ENCODE measurements at regions not wholly inside any gene's neighbourhood (a gene's known extent, or its start where the extent isn't known, plus 50 kb on each side); places are given as distances from the start of the nearest gene placed in this dataset.

DNA sequence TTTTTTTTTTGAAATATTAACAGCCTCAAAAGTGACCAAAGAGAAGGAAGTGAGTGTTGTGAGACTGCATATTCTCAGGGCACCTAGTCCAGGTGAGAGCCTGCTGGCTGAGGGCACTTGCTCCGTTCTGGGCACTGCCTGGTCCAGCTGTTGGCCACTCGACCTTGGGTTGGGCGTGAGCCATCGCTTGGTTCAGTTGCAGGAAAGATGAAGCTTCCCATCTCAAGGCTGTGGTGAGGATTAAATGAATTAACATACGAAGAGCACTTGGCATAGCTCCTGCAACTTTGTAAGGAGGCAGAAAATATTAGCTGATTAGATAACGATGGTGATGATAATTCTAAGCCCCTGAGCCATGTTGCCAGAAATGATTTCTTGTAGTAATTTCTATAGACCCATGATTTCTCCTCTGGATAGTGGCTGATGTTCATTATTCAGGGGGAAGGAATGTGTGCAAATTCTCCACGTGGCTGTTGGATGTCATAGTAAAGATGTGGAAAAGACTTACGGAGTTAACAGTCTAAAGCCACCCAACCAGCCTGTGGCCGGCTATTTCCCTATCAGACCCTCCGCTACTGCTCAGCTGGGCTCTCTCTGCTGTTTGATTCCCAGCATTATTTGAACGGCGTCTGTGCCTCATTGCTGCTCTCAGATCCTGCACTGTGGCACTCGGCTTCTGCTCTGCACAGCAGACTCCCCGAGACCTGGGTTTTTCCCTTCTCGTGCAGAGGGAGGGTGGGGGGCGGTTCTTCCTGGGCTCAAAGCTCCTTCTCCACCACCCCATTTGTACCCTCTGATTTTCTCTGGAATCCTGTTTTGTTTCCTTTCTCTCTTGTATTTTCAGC lies 221.1 kb downstream of the GALR1 start:
- H3K36me3 ChIP-seq (replicated peaks in 1 of 2; ENCODE audit: control insufficient read depth in 1 of 2, insufficient read depth in 2 of 2, low read length in 2 of 2), result no peaks in the 10 kb centered on the region
- no peak overlapping the region for H3K27ac ChIP-seq (ENCODE audit: extremely low read length, insufficient read depth, low read length)
- in situ Hi-C loops (cut with HindIII; ENCODE audit: extremely low pct_ligation_motif_present, low pct_unique_long_range_greater_than_20kb) (no loop called here), intact Hi-C loops (cut with micrococcal nuclease; ENCODE audit: unreplicated experiment) (no loop called here)
- H3K9me3 ChIP-seq (ENCODE audit: low read length), result no peaks in the 10 kb centered on the region
- ATAC-seq, result no peak
- no peaks in the 10 kb centered on the region for H3K79me2 ChIP-seq (ENCODE audit: insufficient read depth, low read length)
- no peak for DNase-seq (ENCODE audit: low spot score)
- no peaks in the 10 kb centered on the region for H4K20me1 ChIP-seq (ENCODE audit: insufficient read depth, low read length)
- H3K27me3 ChIP-seq (ENCODE audit: control insufficient read depth in 1 of 2, insufficient read depth in 2 of 2, low read length in 2 of 2), result peaks cover 0 to 1% of the 10 kb centered on the region in 2 experiments; a peak in 2 of 5 replicates
- no TSS peak for BruUV-seq (replicated peaks)
- WGBS (ENCODE audit: low lambda C conversion rate), result 8% methylated on average over 16 of the region's 16 CpGs
- POLR2A ChIA-PET, result no interaction called here
- CTCF ChIA-PET (ENCODE audit: low intra/inter-chr PET ratio, low total read pairs), result no interaction called here
- no peak overlapping the region for H2AFZ ChIP-seq (ENCODE audit: low read length)
- no peak overlapping the region for H3K9ac ChIP-seq (ENCODE audit: insufficient read depth, low read depth, low read length)
- no peak overlapping the region for H3K4me2 ChIP-seq (ENCODE audit: low read depth, low read length)
- H3K4me1 ChIP-seq (ENCODE audit: insufficient read depth, low read length), result no peaks in the 10 kb centered on the region
- FAIRE-seq, result no peak
- no peak overlapping the region for H3K4me3 ChIP-seq (replicated peaks in 1 of 3; ENCODE audit: insufficient read depth in 1 of 3, low read depth in 2 of 3, low read length in 3 of 3)
- TF ChIP-seq SNAPC2 (CRISPR knock-in tag; IDR thresholded peaks at IDR 0.05), result no peak
- TF ChIP-seq TBX3 (IDR thresholded peaks at IDR 0.05; ENCODE audit: borderline replicate concordance), result no peak
- no peak for TF ChIP-seq ZNF468 (CRISPR knock-in tag; IDR thresholded peaks at IDR 0.05)
- no peak for TF ChIP-seq FLYWCH1 (CRISPR knock-in tag; IDR thresholded peaks at IDR 0.05)
- TF ChIP-seq, protein P1, sequence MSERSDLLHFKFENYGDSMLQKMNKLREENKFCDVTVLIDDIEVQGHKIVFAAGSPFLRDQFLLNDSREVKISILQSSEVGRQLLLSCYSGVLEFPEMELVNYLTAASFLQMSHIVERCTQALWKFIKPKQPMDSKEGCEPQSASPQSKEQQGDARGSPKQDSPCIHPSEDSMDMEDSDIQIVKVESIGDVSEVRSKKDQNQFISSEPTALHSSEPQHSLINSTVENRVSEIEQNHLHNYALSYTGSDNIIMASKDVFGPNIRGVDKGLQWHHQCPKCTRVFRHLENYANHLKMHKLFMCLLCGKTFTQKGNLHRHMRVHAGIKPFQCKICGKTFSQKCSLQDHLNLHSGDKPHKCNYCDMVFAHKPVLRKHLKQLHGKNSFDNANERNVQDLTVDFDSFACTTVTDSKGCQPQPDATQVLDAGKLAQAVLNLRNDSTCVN (CRISPR knock-in tag; IDR thresholded peaks at IDR 0.05; ENCODE audit: borderline replicate concordance), result no peak
- TF ChIP-seq ZNF619 (CRISPR knock-in tag; IDR thresholded peaks at IDR 0.05), result no peak
- TF ChIP-seq PRMT3 (CRISPR knock-in tag; IDR thresholded peaks at IDR 0.05; ENCODE audit: borderline replicate concordance, low read depth), result no peak
- no peak for TF ChIP-seq KLF12 (CRISPR knock-in tag; IDR thresholded peaks at IDR 0.05; ENCODE audit: borderline replicate concordance)
- no peak for TF ChIP-seq SOX5 (CRISPR knock-in tag; IDR thresholded peaks at IDR 0.05; ENCODE audit: borderline replicate concordance)
- TF ChIP-seq, protein P2, sequence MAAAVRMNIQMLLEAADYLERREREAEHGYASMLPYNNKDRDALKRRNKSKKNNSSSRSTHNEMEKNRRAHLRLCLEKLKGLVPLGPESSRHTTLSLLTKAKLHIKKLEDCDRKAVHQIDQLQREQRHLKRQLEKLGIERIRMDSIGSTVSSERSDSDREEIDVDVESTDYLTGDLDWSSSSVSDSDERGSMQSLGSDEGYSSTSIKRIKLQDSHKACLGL (CRISPR knock-in tag; IDR thresholded peaks at IDR 0.05), result no peak
- no peak for TF ChIP-seq PHF5A (CRISPR knock-in tag; IDR thresholded peaks at IDR 0.05; ENCODE audit: low read depth, unreplicated experiment)
- TF ChIP-seq BHLHE40 (IDR thresholded peaks at IDR 0.05; ENCODE audit: low read length), result no peak
- TF ChIP-seq, protein P3, sequence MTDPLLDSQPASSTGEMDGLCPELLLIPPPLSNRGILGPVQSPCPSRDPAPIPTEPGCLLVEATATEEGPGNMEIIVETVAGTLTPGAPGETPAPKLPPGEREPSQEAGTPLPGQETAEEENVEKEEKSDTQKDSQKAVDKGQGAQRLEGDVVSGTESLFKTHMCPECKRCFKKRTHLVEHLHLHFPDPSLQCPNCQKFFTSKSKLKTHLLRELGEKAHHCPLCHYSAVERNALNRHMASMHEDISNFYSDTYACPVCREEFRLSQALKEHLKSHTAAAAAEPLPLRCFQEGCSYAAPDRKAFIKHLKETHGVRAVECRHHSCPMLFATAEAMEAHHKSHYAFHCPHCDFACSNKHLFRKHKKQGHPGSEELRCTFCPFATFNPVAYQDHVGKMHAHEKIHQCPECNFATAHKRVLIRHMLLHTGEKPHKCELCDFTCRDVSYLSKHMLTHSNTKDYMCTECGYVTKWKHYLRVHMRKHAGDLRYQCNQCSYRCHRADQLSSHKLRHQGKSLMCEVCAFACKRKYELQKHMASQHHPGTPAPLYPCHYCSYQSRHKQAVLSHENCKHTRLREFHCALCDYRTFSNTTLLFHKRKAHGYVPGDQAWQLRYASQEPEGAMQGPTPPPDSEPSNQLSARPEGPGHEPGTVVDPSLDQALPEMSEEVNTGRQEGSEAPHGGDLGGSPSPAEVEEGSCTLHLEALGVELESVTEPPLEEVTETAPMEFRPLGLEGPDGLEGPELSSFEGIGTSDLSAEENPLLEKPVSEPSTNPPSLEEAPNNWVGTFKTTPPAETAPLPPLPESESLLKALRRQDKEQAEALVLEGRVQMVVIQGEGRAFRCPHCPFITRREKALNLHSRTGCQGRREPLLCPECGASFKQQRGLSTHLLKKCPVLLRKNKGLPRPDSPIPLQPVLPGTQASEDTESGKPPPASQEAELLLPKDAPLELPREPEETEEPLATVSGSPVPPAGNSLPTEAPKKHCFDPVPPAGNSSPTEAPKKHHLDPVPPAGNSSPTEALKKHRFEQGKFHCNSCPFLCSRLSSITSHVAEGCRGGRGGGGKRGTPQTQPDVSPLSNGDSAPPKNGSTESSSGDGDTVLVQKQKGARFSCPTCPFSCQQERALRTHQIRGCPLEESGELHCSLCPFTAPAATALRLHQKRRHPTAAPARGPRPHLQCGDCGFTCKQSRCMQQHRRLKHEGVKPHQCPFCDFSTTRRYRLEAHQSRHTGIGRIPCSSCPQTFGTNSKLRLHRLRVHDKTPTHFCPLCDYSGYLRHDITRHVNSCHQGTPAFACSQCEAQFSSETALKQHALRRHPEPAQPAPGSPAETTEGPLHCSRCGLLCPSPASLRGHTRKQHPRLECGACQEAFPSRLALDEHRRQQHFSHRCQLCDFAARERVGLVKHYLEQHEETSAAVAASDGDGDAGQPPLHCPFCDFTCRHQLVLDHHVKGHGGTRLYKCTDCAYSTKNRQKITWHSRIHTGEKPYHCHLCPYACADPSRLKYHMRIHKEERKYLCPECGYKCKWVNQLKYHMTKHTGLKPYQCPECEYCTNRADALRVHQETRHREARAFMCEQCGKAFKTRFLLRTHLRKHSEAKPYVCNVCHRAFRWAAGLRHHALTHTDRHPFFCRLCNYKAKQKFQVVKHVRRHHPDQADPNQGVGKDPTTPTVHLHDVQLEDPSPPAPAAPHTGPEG (CRISPR knock-in tag; IDR thresholded peaks at IDR 0.05), result no peak
- TF ChIP-seq ASH2L (IDR thresholded peaks at IDR 0.05; ENCODE audit: insufficient read length, low read depth, low read length), result no peak
- TF ChIP-seq ZNF841 (CRISPR knock-in tag; IDR thresholded peaks at IDR 0.05; ENCODE audit: borderline replicate concordance), result no peak
- TF ChIP-seq SKI (IDR thresholded peaks at IDR 0.05; ENCODE audit: partially characterized antibody), result no peak

Measured in HepG2 (cell line).